ENCODE measurements at regions not wholly inside any gene's neighbourhood (a gene's known extent, or its start where the extent isn't known, plus 50 kb on each side); places are given as distances from the start of the nearest gene placed in this dataset.

GRCh38 chr7:88495881-88496725 lies 189.4 kb upstream of the STEAP4 start:
- no peak for DNase-seq (ENCODE audit: low spot score)

- no peak for DNase-seq (ENCODE audit: low spot score)
Measured at GRCh38 chr7:88492153-88492552, 185.5 kb upstream of the STEAP4 start.

GRCh38 chr7:88490874-88491273 lies 184.2 kb upstream of the STEAP4 start:
- no peak for DNase-seq (ENCODE audit: low spot score)

GRCh38 chr7:88490161-88490560 lies 183.5 kb upstream of the STEAP4 start:
- DNase-seq (ENCODE audit: low spot score), result no peak

- DNase-seq (ENCODE audit: low spot score), result no peak
Measured at GRCh38 chr7:88485821-88486220, 179.1 kb upstream of the STEAP4 start.

GRCh38 chr7:88484551-88484950 lies 177.9 kb upstream of the STEAP4 start:
- DNase-seq (ENCODE audit: low spot score), result no peak

- DNase-seq (ENCODE audit: low spot score), result no peak
Measured at GRCh38 chr7:88480896-88481295, 174.2 kb upstream of the STEAP4 start.

GRCh38 chr7:88480271-88480670 lies 173.6 kb upstream of the STEAP4 start:
- no peak for DNase-seq (ENCODE audit: low spot score)

- DNase-seq (ENCODE audit: low spot score), result no peak
Measured at GRCh38 chr7:88477976-88478375, 171.3 kb upstream of the STEAP4 start.

GRCh38 chr7:88465600-88465999 lies 158.9 kb upstream of the STEAP4 start:
- no peak for DNase-seq (ENCODE audit: low spot score)

- no peak for DNase-seq (ENCODE audit: low spot score)
Measured at GRCh38 chr7:88462799-88463198, 156.1 kb upstream of the STEAP4 start.

GRCh38 chr7:88460650-88461049 lies 154.0 kb upstream of the STEAP4 start:
- no peak for DNase-seq (ENCODE audit: low spot score)

GRCh38 chr7:88458946-88459345 lies 152.3 kb upstream of the STEAP4 start:
- DNase-seq (ENCODE audit: low spot score), result no peak

- no peak for DNase-seq (ENCODE audit: low spot score)
Measured at GRCh38 chr7:88458279-88458678, 151.6 kb upstream of the STEAP4 start.

- DNase-seq (ENCODE audit: low spot score), result no peak
Measured at GRCh38 chr7:88457320-88457719, 150.6 kb upstream of the STEAP4 start.

GRCh38 chr7:88456490-88456889 lies 149.8 kb upstream of the STEAP4 start:
- DNase-seq (ENCODE audit: low spot score), result no peak

- no peak for DNase-seq (ENCODE audit: low spot score)
Measured at GRCh38 chr7:88455696-88456095, 149.0 kb upstream of the STEAP4 start.

- no peak for DNase-seq (ENCODE audit: low spot score)
Measured at GRCh38 chr7:88452646-88453045, 146.0 kb upstream of the STEAP4 start.

GRCh38 chr7:88450874-88451273 lies 144.2 kb upstream of the STEAP4 start:
- DNase-seq (ENCODE audit: low spot score), result no peak

GRCh38 chr7:88449410-88449809 lies 142.7 kb upstream of the STEAP4 start:
- no peak for DNase-seq (ENCODE audit: low spot score)

GRCh38 chr7:88442413-88442812 lies 135.7 kb upstream of the STEAP4 start:
- no peak for DNase-seq (ENCODE audit: low spot score)

GRCh38 chr7:88437132-88437531 lies 130.4 kb upstream of the STEAP4 start:
- DNase-seq (ENCODE audit: low spot score), result no peak

GRCh38 chr7:88432301-88432700 lies 125.6 kb upstream of the STEAP4 start:
- no peak for DNase-seq (ENCODE audit: low spot score)

GRCh38 chr7:88431882-88432281 lies 125.2 kb upstream of the STEAP4 start:
- DNase-seq (ENCODE audit: low spot score), result no peak

Measured in hematopoietic multipotent progenitor cell treated with erythropoietin and hydrocortisone succinate and interleukin-3 and kit ligand, for 15 days (in vitro differentiated cells).